ENCODE measurements at regions not wholly inside any gene's neighbourhood (a gene's known extent, or its start where the extent isn't known, plus 50 kb on each side); places are given as distances from the start of the nearest gene placed in this dataset.

- TF ChIP-seq YY1 (IDR thresholded peaks at IDR 0.05; ENCODE audit: insufficient read depth, insufficient read length) (no peak), ZNF274 (IDR thresholded peaks at IDR 0.05; ENCODE audit: low read depth, low read length) (no peak)
These were observed 438.5 kb downstream of the ACTL7B start for GRCh38 chr9:108417312-108417711.

All from NT2/D1 (cell line).